Osteocyte (in vitro differentiated cells): ENCODE measurements at regions not wholly inside any gene's neighbourhood (a gene's known extent, or its start where the extent isn't known, plus 50 kb on each side); places are given as distances from the start of the nearest gene placed in this dataset.

Experiments used
- DNase-seq: peaks from one replicate; pipeline ENCODE4 v3.0.0; 2021; ENCODE audit warnings: mixed read lengths; ENCODE audit not compliant: unreplicated experiment; ENCODE audit errors: extremely low spot score
- H3K27ac Mint-ChIP-seq: one replicate; pipeline ENCODE4 v1.8.0; 2021; ENCODE audit warnings: mild to moderate bottlenecking, mixed read lengths; ENCODE audit not compliant: unreplicated experiment
- H3K27me3 Mint-ChIP-seq: one replicate; pipeline ENCODE4 v1.8.0; 2021; ENCODE audit warnings: mixed read lengths; ENCODE audit not compliant: unreplicated experiment
- H3K36me3 Mint-ChIP-seq: one replicate; pipeline ENCODE4 v1.8.0; 2021; ENCODE audit warnings: mixed read lengths; ENCODE audit not compliant: unreplicated experiment
- H3K4me1 Mint-ChIP-seq: one replicate; pipeline ENCODE4 v1.8.0; 2021; ENCODE audit warnings: mixed read lengths; ENCODE audit not compliant: unreplicated experiment
- H3K4me3 Mint-ChIP-seq: one replicate; pipeline ENCODE4 v1.8.0; 2021; ENCODE audit warnings: mild to moderate bottlenecking, moderate library complexity, mixed read lengths; ENCODE audit not compliant: unreplicated experiment
- H3K9me3 Mint-ChIP-seq: one replicate; pipeline ENCODE4 v1.8.0; 2021; ENCODE audit warnings: mixed read lengths; ENCODE audit not compliant: unreplicated experiment
- TF ChIP-seq, protein P1 (sequence below): fragments of 200-600 bp; sonication (generic); IDR thresholded peaks from 2 replicates; pipeline ENCODE4 v1.5.0; 2021; ENCODE audit warnings: antibody characterized with exemption, mild to moderate bottlenecking, moderate library complexity

DNA sequence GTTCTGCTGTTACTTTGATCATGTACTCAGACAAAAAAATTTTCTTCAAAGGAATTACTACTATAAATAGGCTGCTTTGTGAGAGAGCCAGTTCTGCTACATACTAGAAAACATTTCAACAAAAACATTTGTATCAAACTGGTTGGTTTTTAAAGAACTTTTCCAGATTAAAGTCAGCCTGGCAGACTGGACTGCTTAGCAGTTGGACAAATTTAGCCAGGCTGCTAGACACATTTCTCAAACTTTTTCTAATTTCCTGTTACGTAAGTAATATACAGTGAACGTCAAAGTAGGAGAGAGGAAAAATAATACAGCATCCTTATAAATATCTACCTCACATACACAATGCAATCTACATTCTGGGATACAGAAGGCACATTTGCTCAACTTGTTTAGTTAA, 109.5 kb downstream of the SP3 start:
- H3K27ac Mint-ChIP-seq, result no peak overlapping the region

More for the DNA sequence above, 109.5 kb downstream of the SP3 start:
- H3K36me3 Mint-ChIP-seq, result no peaks in the 10 kb centered on the region
- TF ChIP-seq, protein P1, sequence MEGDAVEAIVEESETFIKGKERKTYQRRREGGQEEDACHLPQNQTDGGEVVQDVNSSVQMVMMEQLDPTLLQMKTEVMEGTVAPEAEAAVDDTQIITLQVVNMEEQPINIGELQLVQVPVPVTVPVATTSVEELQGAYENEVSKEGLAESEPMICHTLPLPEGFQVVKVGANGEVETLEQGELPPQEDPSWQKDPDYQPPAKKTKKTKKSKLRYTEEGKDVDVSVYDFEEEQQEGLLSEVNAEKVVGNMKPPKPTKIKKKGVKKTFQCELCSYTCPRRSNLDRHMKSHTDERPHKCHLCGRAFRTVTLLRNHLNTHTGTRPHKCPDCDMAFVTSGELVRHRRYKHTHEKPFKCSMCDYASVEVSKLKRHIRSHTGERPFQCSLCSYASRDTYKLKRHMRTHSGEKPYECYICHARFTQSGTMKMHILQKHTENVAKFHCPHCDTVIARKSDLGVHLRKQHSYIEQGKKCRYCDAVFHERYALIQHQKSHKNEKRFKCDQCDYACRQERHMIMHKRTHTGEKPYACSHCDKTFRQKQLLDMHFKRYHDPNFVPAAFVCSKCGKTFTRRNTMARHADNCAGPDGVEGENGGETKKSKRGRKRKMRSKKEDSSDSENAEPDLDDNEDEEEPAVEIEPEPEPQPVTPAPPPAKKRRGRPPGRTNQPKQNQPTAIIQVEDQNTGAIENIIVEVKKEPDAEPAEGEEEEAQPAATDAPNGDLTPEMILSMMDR, result no peak
- H3K9me3 Mint-ChIP-seq, result no peaks in the 10 kb centered on the region
- H3K4me3 Mint-ChIP-seq, result no peak overlapping the region
- DNase-seq, result no peak
- H3K4me1 Mint-ChIP-seq, result peaks cover 14% of the 10 kb centered on the region
- H3K27me3 Mint-ChIP-seq, result peaks cover 16% of the 10 kb centered on the region
